Thyroid gland (tissue), 4 donors: ENCODE measurements at regions not wholly inside any gene's neighbourhood (a gene's known extent, or its start where the extent isn't known, plus 50 kb on each side); places are given as distances from the start of the nearest gene placed in this dataset.

Source experiments
- CTCF ChIP-seq, 6 experiments: fragments of 200-600 bp in 3 of 6; fragments of 450-650 bp in 3 of 6; sonication (generic) in 3 of 6; IDR thresholded peaks; one replicate each; pipeline ENCODE4 v1.5.1; 2016 to 2019; ENCODE audit warnings: antibody characterized with exemption in 6 of 6, mild to moderate bottlenecking in 2 of 6, inconsistent platforms in 1 of 6, moderate library complexity in 1 of 6
- POLR2A ChIP-seq, 2 donors: fragments of 450-650 bp; IDR thresholded peaks; one replicate each; pipeline ENCODE4 v1.6.1; 2017; ENCODE audit warnings: antibody characterized with exemption in 2 of 2, mild to moderate bottlenecking in 2 of 2, moderate library complexity in 1 of 2

- no peak for TF ChIP-seq CTCF (IDR thresholded peaks at IDR 0.05)
- no peak for TF ChIP-seq POLR2A (IDR thresholded peaks at IDR 0.05)
These were observed 270.6 kb upstream of the GALNTL6 start for GRCh38 chr4:171542640-171543039.
